ENCODE measurements at regions not wholly inside any gene's neighbourhood (a gene's known extent, or its start where the extent isn't known, plus 50 kb on each side); places are given as distances from the start of the nearest gene placed in this dataset.

DNA sequence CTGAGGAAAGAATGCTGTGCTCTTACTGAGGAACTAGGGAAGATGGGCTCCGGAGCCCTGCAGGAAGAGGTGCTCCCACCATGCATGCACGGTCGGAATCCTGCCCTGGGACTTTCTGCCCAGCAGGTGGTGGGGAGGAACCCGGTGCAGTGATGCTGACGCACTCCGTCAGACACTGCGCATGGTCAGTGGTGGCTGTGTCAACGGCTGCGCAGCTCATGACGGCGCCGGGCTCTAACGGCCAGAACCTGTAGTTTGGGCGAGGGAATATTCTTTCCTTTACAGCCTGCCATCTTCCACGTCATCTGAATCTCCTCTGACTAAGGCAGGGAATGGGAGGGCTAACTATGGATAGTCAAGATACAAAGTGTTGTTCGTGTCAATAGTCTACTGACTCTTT, 189.2 kb upstream of the MGMT start:
- POLR2A ChIA-PET = no interaction called here
- TF ChIP-seq KLF16 (CRISPR knock-in tag; IDR thresholded peaks at IDR 0.05) (no peak), ZNF496 (CRISPR knock-in tag; IDR thresholded peaks at IDR 0.05; ENCODE audit: insufficient replicate concordance) (no peak), REXO4 (CRISPR knock-in tag; IDR thresholded peaks at IDR 0.05; ENCODE audit: borderline replicate concordance) (no peak), ZFP82 (CRISPR knock-in tag; IDR thresholded peaks at IDR 0.05; ENCODE audit: borderline replicate concordance) (no peak), ZNF775 (CRISPR knock-in tag; IDR thresholded peaks at IDR 0.05; ENCODE audit: borderline replicate concordance) (no peak), CENPX (CRISPR knock-in tag; IDR thresholded peaks at IDR 0.05) (no peak), MAFK (conservative IDR thresholded peaks at IDR 0.05 in 1 of 2, IDR thresholded peaks at IDR 0.05 in 1 of 2; ENCODE audit: low read length in 2 of 2) (no peak), HNRNPL (IDR thresholded peaks at IDR 0.05; ENCODE audit: low read depth, low read length) (no peak), ZNF737 (CRISPR knock-in tag; IDR thresholded peaks at IDR 0.05; ENCODE audit: borderline replicate concordance) (no peak), ZNF75D (CRISPR knock-in tag; IDR thresholded peaks at IDR 0.05; ENCODE audit: borderline replicate concordance) (no peak), ZNF225 (CRISPR knock-in tag; IDR thresholded peaks at IDR 0.05) (no peak), KAT8 (CRISPR knock-in tag; IDR thresholded peaks at IDR 0.05) (no peak), MED1 (CRISPR knock-in tag; IDR thresholded peaks at IDR 0.05) (no peak)
- TF ChIP-seq, protein P1, sequence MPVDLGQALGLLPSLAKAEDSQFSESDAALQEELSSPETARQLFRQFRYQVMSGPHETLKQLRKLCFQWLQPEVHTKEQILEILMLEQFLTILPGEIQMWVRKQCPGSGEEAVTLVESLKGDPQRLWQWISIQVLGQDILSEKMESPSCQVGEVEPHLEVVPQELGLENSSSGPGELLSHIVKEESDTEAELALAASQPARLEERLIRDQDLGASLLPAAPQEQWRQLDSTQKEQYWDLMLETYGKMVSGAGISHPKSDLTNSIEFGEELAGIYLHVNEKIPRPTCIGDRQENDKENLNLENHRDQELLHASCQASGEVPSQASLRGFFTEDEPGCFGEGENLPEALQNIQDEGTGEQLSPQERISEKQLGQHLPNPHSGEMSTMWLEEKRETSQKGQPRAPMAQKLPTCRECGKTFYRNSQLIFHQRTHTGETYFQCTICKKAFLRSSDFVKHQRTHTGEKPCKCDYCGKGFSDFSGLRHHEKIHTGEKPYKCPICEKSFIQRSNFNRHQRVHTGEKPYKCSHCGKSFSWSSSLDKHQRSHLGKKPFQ (CRISPR knock-in tag; IDR thresholded peaks at IDR 0.05; ENCODE audit: insufficient replicate concordance) = no peak
- no peak for ATAC-seq
- FAIRE-seq = no peak
- no peaks in the 10 kb centered on the region for H3K36me3 ChIP-seq (replicated peaks in 1 of 2; ENCODE audit: control insufficient read depth in 1 of 2, insufficient read depth in 2 of 2, low read length in 2 of 2)
- no peak overlapping the region for H3K9ac ChIP-seq (ENCODE audit: insufficient read depth, low read depth, low read length)
- H3K4me1 ChIP-seq (ENCODE audit: insufficient read depth, low read length) = no peaks in the 10 kb centered on the region
- no TSS peak for BruUV-seq (replicated peaks)
- intact Hi-C loops (cut with micrococcal nuclease; ENCODE audit: unreplicated experiment) (no loop called here), in situ Hi-C loops (cut with HindIII; ENCODE audit: extremely low pct_ligation_motif_present, low pct_unique_long_range_greater_than_20kb) (no loop called here)
- H4K20me1 ChIP-seq (ENCODE audit: insufficient read depth, low read length) = no peaks in the 10 kb centered on the region
- H3K4me2 ChIP-seq (ENCODE audit: low read depth, low read length) = no peak overlapping the region
- H3K27ac ChIP-seq (ENCODE audit: extremely low read length, insufficient read depth, low read length) = no peak overlapping the region
- H3K4me3 ChIP-seq (replicated peaks in 1 of 3; ENCODE audit: insufficient read depth in 1 of 3, low read depth in 2 of 3, low read length in 3 of 3) = no peak overlapping the region
- peaks cover 0 to 14% of the 10 kb centered on the region in 2 experiments; a peak in 1 of 5 replicates for H3K27me3 ChIP-seq (ENCODE audit: control insufficient read depth in 1 of 2, insufficient read depth in 2 of 2, low read length in 2 of 2)
- no peak for DNase-seq (ENCODE audit: low spot score)
- H3K9me3 ChIP-seq (ENCODE audit: low read length) = no peaks in the 10 kb centered on the region
- WGBS (ENCODE audit: low lambda C conversion rate) = 52% methylated on average over 14 of the region's 16 CpGs
- no peak overlapping the region for H2AFZ ChIP-seq (ENCODE audit: low read length)
- no peaks in the 10 kb centered on the region for H3K79me2 ChIP-seq (ENCODE audit: insufficient read depth, low read length)
- CTCF ChIA-PET (ENCODE audit: low intra/inter-chr PET ratio, low total read pairs) = no interaction called here

All from HepG2 (cell line).